ENCODE measurements at regions not wholly inside any gene's neighbourhood (a gene's known extent, or its start where the extent isn't known, plus 50 kb on each side); places are given as distances from the start of the nearest gene placed in this dataset.

DNA sequence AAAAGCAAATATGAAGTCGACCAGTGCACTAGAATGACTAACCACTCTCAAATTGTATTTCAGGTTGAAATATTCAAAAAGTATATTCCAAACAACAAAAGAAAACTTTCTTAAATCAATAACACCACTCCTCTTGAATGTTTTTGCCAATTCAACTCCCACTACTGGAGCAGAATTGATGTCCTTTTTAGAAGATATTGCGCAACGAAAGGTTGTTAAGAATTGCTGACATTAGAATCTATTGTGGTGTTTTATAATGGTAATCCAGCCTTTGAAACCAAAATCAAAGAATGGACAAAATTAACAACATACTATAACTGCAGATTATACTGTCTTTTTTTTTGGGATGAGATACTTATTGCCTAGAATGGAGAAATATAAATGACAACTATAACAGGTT lies 331.3 kb downstream of the GRXCR1 start:
- TF ChIP-seq, protein P1, sequence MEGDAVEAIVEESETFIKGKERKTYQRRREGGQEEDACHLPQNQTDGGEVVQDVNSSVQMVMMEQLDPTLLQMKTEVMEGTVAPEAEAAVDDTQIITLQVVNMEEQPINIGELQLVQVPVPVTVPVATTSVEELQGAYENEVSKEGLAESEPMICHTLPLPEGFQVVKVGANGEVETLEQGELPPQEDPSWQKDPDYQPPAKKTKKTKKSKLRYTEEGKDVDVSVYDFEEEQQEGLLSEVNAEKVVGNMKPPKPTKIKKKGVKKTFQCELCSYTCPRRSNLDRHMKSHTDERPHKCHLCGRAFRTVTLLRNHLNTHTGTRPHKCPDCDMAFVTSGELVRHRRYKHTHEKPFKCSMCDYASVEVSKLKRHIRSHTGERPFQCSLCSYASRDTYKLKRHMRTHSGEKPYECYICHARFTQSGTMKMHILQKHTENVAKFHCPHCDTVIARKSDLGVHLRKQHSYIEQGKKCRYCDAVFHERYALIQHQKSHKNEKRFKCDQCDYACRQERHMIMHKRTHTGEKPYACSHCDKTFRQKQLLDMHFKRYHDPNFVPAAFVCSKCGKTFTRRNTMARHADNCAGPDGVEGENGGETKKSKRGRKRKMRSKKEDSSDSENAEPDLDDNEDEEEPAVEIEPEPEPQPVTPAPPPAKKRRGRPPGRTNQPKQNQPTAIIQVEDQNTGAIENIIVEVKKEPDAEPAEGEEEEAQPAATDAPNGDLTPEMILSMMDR (IDR thresholded peaks at IDR 0.05) = no peak
- TF ChIP-seq EP300 (IDR thresholded peaks at IDR 0.05) = no peak
- no peak for TF ChIP-seq POLR2A (IDR thresholded peaks at IDR 0.05)

Data from sigmoid colon (tissue), 4 donors.